Keratinocyte (primary cell): ENCODE measurements at regions not wholly inside any gene's neighbourhood (a gene's known extent, or its start where the extent isn't known, plus 50 kb on each side); places are given as distances from the start of the nearest gene placed in this dataset.

Experiments used
- EZH2 ChIP-seq: IDR thresholded peaks from one replicate; pipeline ENCODE4 v1.6.1; 2012; ENCODE audit warnings: inconsistent platforms, mild to moderate bottlenecking, low read length, moderate library complexity
- TF ChIP-seq, protein P1 (sequence below), 3 experiments: IDR thresholded peaks in 1 of 3; conservative IDR thresholded peaks in 1 of 3; optimal IDR thresholded peaks in 1 of 3; 2 replicates in 2 of 3; 3 replicates in 1 of 3; pipeline versions ENCODE3 to v1.5.1; 2011; ENCODE audit warnings: low read length in 3 of 3, mild to moderate bottlenecking in 3 of 3, moderate library complexity in 2 of 3, control low read depth in 1 of 3, inconsistent platforms in 1 of 3; ENCODE audit not compliant: insufficient read depth in 2 of 3; ENCODE audit errors: extremely low read depth in 1 of 3

DNA sequence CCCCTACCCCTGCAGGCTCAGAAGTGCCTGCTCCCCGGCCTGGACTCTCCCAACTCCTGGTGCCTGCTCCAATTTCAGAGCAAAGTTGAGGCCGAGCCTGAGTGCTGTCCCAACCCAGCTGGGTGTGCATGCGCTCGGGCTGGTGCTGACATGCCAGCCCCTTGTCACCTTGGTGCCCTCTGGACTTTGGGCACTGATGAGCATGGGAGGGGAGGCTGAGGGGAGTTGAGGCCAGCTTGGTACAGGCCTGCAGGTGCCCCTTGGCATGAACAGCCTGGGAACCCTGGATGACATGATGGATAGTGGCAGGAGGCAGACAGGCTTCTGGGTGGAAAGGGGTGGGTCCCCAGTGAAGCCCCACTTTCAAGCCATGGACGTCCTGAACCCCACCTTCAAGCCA is 366.1 kb upstream of the NEGR1 start:
- TF ChIP-seq, protein P1, sequence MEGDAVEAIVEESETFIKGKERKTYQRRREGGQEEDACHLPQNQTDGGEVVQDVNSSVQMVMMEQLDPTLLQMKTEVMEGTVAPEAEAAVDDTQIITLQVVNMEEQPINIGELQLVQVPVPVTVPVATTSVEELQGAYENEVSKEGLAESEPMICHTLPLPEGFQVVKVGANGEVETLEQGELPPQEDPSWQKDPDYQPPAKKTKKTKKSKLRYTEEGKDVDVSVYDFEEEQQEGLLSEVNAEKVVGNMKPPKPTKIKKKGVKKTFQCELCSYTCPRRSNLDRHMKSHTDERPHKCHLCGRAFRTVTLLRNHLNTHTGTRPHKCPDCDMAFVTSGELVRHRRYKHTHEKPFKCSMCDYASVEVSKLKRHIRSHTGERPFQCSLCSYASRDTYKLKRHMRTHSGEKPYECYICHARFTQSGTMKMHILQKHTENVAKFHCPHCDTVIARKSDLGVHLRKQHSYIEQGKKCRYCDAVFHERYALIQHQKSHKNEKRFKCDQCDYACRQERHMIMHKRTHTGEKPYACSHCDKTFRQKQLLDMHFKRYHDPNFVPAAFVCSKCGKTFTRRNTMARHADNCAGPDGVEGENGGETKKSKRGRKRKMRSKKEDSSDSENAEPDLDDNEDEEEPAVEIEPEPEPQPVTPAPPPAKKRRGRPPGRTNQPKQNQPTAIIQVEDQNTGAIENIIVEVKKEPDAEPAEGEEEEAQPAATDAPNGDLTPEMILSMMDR (optimal IDR thresholded peaks at IDR 0.05 in 1 of 3, IDR thresholded peaks at IDR 0.05 in 1 of 3, conservative IDR thresholded peaks at IDR 0.05 in 1 of 3; ENCODE audit: extremely low read depth in 1 of 3, insufficient read depth in 2 of 3, low read length in 3 of 3): no peak
- no peak for TF ChIP-seq EZH2
